GM23248 (cell line): ENCODE measurements at regions not wholly inside any gene's neighbourhood (a gene's known extent, or its start where the extent isn't known, plus 50 kb on each side); places are given as distances from the start of the nearest gene placed in this dataset.

ENCODE experiments used
- EZH2 ChIP-seq: fragments of 200-600 bp; sonication (generic); IDR thresholded peaks from 2 replicates; pipeline ENCODE4 v1.6.1; 2018; ENCODE audit warnings: antibody characterized with exemption, mild to moderate bottlenecking; ENCODE audit not compliant: insufficient read depth, poor library complexity, severe bottlenecking
- EZH2phosphoT487 ChIP-seq: fragments of 200-600 bp; sonication (generic); IDR thresholded peaks from 2 replicates; pipeline ENCODE4 v1.6.1; 2018; ENCODE audit warnings: antibody characterized with exemption, moderate library complexity, mild to moderate bottlenecking, low read depth; ENCODE audit not compliant: insufficient read depth

- TF ChIP-seq EZH2phosphoT487 (no peak), EZH2 (no peak)
Measured at GRCh38 chr7:54860843-54861242, 101.8 kb upstream of the SEC61G start.
